ENCODE measurements at regions not wholly inside any gene's neighbourhood (a gene's known extent, or its start where the extent isn't known, plus 50 kb on each side); places are given as distances from the start of the nearest gene placed in this dataset.

DNA sequence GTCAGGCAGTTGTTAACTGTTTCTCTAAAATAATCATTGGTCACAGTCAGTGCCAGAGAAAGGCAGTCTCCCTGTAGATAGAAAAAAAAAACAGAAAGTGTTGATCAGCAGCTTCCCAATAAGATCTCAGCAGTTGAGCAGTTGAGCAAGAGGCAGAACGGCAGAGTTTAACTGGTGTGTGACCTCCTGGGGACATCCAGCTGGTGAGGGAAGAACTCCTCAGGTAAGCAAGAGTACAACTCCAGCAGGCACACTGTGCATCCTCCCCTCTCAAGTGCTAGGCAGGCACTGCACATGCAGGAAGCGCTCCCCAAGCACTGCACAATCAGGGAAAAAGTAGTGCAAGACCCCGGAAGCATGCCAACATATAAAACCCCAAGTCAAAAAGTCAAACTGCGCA lies 1287.2 kb downstream of the NSUN3 start:
- Histone ChIP-seq H3K36me3 (ENCODE audit: control insufficient read depth in 2 of 2, insufficient read depth in 1 of 2, low read length in 2 of 2) (no peaks in the 10 kb centered on the region), H3K27ac (ENCODE audit: extremely low read depth, low read depth, low read length) (no peak overlapping the region), H3K4me3 (ENCODE audit: low read depth, low read length) (no peak overlapping the region), H3K4me1 (ENCODE audit: control insufficient read depth, insufficient read depth, low read length) (no peaks in the 10 kb centered on the region), H3K9me3 (ENCODE audit: control insufficient read depth, insufficient read depth, low read depth, low read length) (no peaks in the 10 kb centered on the region)
- CTCF ChIA-PET = no interaction called here
- TF ChIP-seq HOXD13 (CRISPR knock-in tag; IDR thresholded peaks at IDR 0.05; ENCODE audit: borderline replicate concordance) (no peak), PRDM2 (tag by site-specific recombination; IDR thresholded peaks at IDR 0.05; ENCODE audit: borderline replicate concordance) (no peak), TRIM28 (IDR thresholded peaks at IDR 0.05; ENCODE audit: borderline replicate concordance, low read length) (no peak), ZNF837 (tag by site-specific recombination; IDR thresholded peaks at IDR 0.05) (no peak), ZNF169 (tag by site-specific recombination; IDR thresholded peaks at IDR 0.05) (no peak), ZNF350 (tag by site-specific recombination; IDR thresholded peaks at IDR 0.05) (no peak), INSM2 (tag by site-specific recombination; IDR thresholded peaks at IDR 0.05) (no peak), ZNF544 (tag by site-specific recombination; IDR thresholded peaks at IDR 0.05) (no peak), ZNF223 (tag by site-specific recombination; IDR thresholded peaks at IDR 0.05) (no peak), ZNF2 (tag by site-specific recombination; IDR thresholded peaks at IDR 0.05) (no peak), PRDM1 (tag by site-specific recombination; IDR thresholded peaks at IDR 0.05) (no peak), ZNF24 (tag by site-specific recombination; IDR thresholded peaks at IDR 0.05) (no peak), ZNF341 (tag by site-specific recombination; IDR thresholded peaks at IDR 0.05; ENCODE audit: low read depth) (no peak), YY1 (tag by site-specific recombination; IDR thresholded peaks at IDR 0.05) (no peak), ZNF560 (tag by site-specific recombination; IDR thresholded peaks at IDR 0.05; ENCODE audit: borderline replicate concordance) (no peak), ZNF777 (tag by site-specific recombination; IDR thresholded peaks at IDR 0.05; ENCODE audit: borderline replicate concordance) (no peak)
- POLR2A ChIA-PET = no interaction called here

DNA sequence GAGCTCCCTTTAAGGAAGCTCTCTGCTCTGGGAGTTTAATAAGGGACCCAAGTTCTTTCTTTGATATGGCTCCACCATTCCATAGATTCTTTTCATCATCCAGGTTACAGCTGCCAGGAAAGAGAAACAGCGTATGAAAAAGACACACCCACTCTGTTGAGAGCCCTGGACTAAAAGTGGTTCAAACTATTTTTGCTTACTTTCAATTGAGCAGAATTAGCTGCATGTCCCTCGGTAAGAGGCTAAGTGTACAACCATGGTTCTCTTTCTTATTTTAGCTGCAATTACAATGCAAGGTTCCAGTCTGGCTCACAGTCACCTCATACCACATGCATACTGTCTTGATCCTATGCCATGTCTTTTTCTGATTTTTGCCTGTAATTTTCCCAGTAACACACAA lies 1288.3 kb downstream of the NSUN3 start:
- Histone ChIP-seq H3K4me1 (ENCODE audit: control insufficient read depth, insufficient read depth, low read length) (no peaks in the 10 kb centered on the region), H3K4me3 (ENCODE audit: low read depth, low read length) (no peak overlapping the region), H3K27ac (ENCODE audit: extremely low read depth, low read depth, low read length) (no peak overlapping the region), H3K9me3 (ENCODE audit: control insufficient read depth, insufficient read depth, low read depth, low read length) (no peaks in the 10 kb centered on the region), H3K36me3 (ENCODE audit: control insufficient read depth in 2 of 2, insufficient read depth in 1 of 2, low read length in 2 of 2) (no peaks in the 10 kb centered on the region)
- no peak for TF ChIP-seq ZNF560 (tag by site-specific recombination; IDR thresholded peaks at IDR 0.05; ENCODE audit: borderline replicate concordance)
- POLR2A ChIA-PET = no interaction called here
- CTCF ChIA-PET = no interaction called here

- TF ChIP-seq GFI1B (tag by site-specific recombination; IDR thresholded peaks at IDR 0.05) = no peak
- no peaks in the 10 kb centered on the region for H3K36me3 ChIP-seq (ENCODE audit: control insufficient read depth in 2 of 2, insufficient read depth in 1 of 2, low read length in 2 of 2)
- H3K4me1 ChIP-seq (ENCODE audit: control insufficient read depth, insufficient read depth, low read length) = no peaks in the 10 kb centered on the region
- POLR2A ChIA-PET = no interaction called here
- no peak overlapping the region for H3K4me3 ChIP-seq (ENCODE audit: low read depth, low read length)
- no peak overlapping the region for H3K27ac ChIP-seq (ENCODE audit: extremely low read depth, low read depth, low read length)
- H3K9me3 ChIP-seq (ENCODE audit: control insufficient read depth, insufficient read depth, low read depth, low read length) = no peaks in the 10 kb centered on the region
- CTCF ChIA-PET = no interaction called here
Measured at GRCh38 chr3:95352471-95352870, 1289.6 kb downstream of the NSUN3 start.

All from HEK293 (cell line).